ENCODE measurements at regions not wholly inside any gene's neighbourhood (a gene's known extent, or its start where the extent isn't known, plus 50 kb on each side); places are given as distances from the start of the nearest gene placed in this dataset.

GRCh38 chr1:8086055-8086454 is 59.9 kb upstream of the ERRFI1 start:
- no peak for DNase-seq (ENCODE audit: low read depth)

GRCh38 chr1:8084913-8085312 is 58.8 kb upstream of the ERRFI1 start:
- DNase-seq (ENCODE audit: low read depth) = no peak

- DNase-seq (ENCODE audit: low read depth) = peak; percentile 87
Measured at GRCh38 chr1:8083739-8084484, 57.8 kb upstream of the ERRFI1 start.

- peak; percentile 83 for DNase-seq (ENCODE audit: low read depth)
Measured at GRCh38 chr1:8082945-8083344, 56.8 kb upstream of the ERRFI1 start.

- peak; percentile 90 for DNase-seq (ENCODE audit: low read depth)
Measured at GRCh38 chr1:8078176-8078671, 52.1 kb upstream of the ERRFI1 start.

GRCh38 chr1:8077602-8078001 is 51.5 kb upstream of the ERRFI1 start:
- no peak for DNase-seq (ENCODE audit: low read depth)

GRCh38 chr1:8077120-8077573 is 51.0 kb upstream of the ERRFI1 start:
- peak; percentile 98 for DNase-seq (ENCODE audit: low read depth)

- DNase-seq (ENCODE audit: low read depth) = no peak
Measured at GRCh38 chr1:8076176-8076575, 50.1 kb upstream of the ERRFI1 start.

Data from iris pigment epithelial cell (primary cell).